Fibroblast of pulmonary artery (primary cell): ENCODE measurements at regions not wholly inside any gene's neighbourhood (a gene's known extent, or its start where the extent isn't known, plus 50 kb on each side); places are given as distances from the start of the nearest gene placed in this dataset.

Experiments
- DNase-seq: peaks from one replicate; pipeline ENCODE4 v3.0.0-alpha.2; 2010; ENCODE audit warnings: low read depth
- H3K4me3 ChIP-seq: replicated peaks from 2 replicates; pipeline ENCODE4 v1.5.1; 2011; ENCODE audit warnings: low read depth, mild to moderate bottlenecking, control low read depth, low read length, moderate library complexity
- CTCF ChIP-seq: IDR thresholded peaks from 2 replicates; pipeline ENCODE4 v1.5.1; 2011; ENCODE audit warnings: mild to moderate bottlenecking, control low read depth, low read length, inconsistent platforms; ENCODE audit errors: missing control alignments

- H3K4me3 ChIP-seq: no peak overlapping the region
- DNase-seq: no peak
- TF ChIP-seq CTCF: no peak
Observed at GRCh38 chr22:48738204-48738980, 1089.3 kb downstream of the BRD1 start.

- H3K4me3 ChIP-seq: no peak overlapping the region
- DNase-seq: no peak
- no peak for TF ChIP-seq CTCF
Observed at GRCh38 chr22:48737461-48738203, 1090.0 kb downstream of the BRD1 start.

- DNase-seq: no peak
- TF ChIP-seq CTCF: no peak
- H3K4me3 ChIP-seq: no peak overlapping the region
Observed at GRCh38 chr22:48736593-48737460, 1090.8 kb downstream of the BRD1 start.

GRCh38 chr22:48734961-48735360 is 1092.7 kb downstream of the BRD1 start:
- no peak for DNase-seq
- no peak for TF ChIP-seq CTCF
- no peak overlapping the region for H3K4me3 ChIP-seq

GRCh38 chr22:48734359-48734758 is 1093.3 kb downstream of the BRD1 start:
- TF ChIP-seq CTCF: no peak
- DNase-seq: no peak
- H3K4me3 ChIP-seq: no peak overlapping the region

- H3K4me3 ChIP-seq: no peak overlapping the region
- DNase-seq: no peak
- TF ChIP-seq CTCF: no peak
Observed at GRCh38 chr22:48729499-48730171, 1098.0 kb downstream of the BRD1 start.
